COLO668 (cell line): ENCODE measurements at regions not wholly inside any gene's neighbourhood (a gene's known extent, or its start where the extent isn't known, plus 50 kb on each side); places are given as distances from the start of the nearest gene placed in this dataset.

Experiments
- DNase-seq: peaks from one replicate; lab custom pipeline; 2025; ENCODE audit not compliant: unreplicated experiment; lab: John Stamatoyannopoulos, UW

- DNase-seq: no peak
Measured at GRCh38 chr16:66152823-66153393, 213.6 kb upstream of the CDH5 start.

GRCh38 chr16:66152181-66152580 lies 214.3 kb upstream of the CDH5 start:
- DNase-seq: no peak

- no peak for DNase-seq
Measured at GRCh38 chr16:66150698-66151482, 215.6 kb upstream of the CDH5 start.

GRCh38 chr16:66147291-66147690 lies 219.2 kb upstream of the CDH5 start:
- no peak for DNase-seq

- DNase-seq: no peak
Measured at GRCh38 chr16:66146798-66147197, 219.7 kb upstream of the CDH5 start.

- peak; percentile 37 for DNase-seq
Measured at GRCh38 chr16:66144641-66145040, 221.8 kb upstream of the CDH5 start.

GRCh38 chr16:66143415-66143814 lies 223.1 kb upstream of the CDH5 start:
- DNase-seq: no peak

GRCh38 chr16:66141885-66142284 lies 224.6 kb upstream of the CDH5 start:
- DNase-seq: no peak

GRCh38 chr16:66137853-66138252 lies 228.6 kb upstream of the CDH5 start:
- DNase-seq: no peak

GRCh38 chr16:66136841-66137240 lies 229.7 kb upstream of the CDH5 start:
- no peak for DNase-seq

GRCh38 chr16:66135838-66136237 lies 230.7 kb upstream of the CDH5 start:
- DNase-seq: no peak

GRCh38 chr16:66135421-66135831 lies 231.1 kb upstream of the CDH5 start:
- DNase-seq: no peak

- no peak for DNase-seq
Measured at GRCh38 chr16:66134875-66135274, 231.6 kb upstream of the CDH5 start.

GRCh38 chr16:66133643-66134338 lies 232.7 kb upstream of the CDH5 start:
- no peak for DNase-seq

- DNase-seq: no peak
Measured at GRCh38 chr16:66131895-66132294, 234.6 kb upstream of the CDH5 start.

GRCh38 chr16:66131156-66131807 lies 235.2 kb upstream of the CDH5 start:
- DNase-seq: no peak

- no peak for DNase-seq
Measured at GRCh38 chr16:66130296-66130905, 236.1 kb upstream of the CDH5 start.

- DNase-seq: no peak
Measured at GRCh38 chr16:66129196-66129595, 237.3 kb upstream of the CDH5 start.

GRCh38 chr16:66128371-66128770 lies 238.1 kb upstream of the CDH5 start:
- DNase-seq: no peak

GRCh38 chr16:66127459-66128370 lies 238.8 kb upstream of the CDH5 start:
- DNase-seq: no peak
